HEK293 (cell line): ENCODE measurements at regions not wholly inside any gene's neighbourhood (a gene's known extent, or its start where the extent isn't known, plus 50 kb on each side); places are given as distances from the start of the nearest gene placed in this dataset.

ENCODE experiments used
- CTCF ChIA-PET: fragments of 350-600 bp; formaldehyde crosslinking; extraction: SDS; loops from one replicate; lab custom pipeline; 2021; ENCODE audit warnings: antibody characterized with exemption; lab: Yijun Ruan, JAX
- POLR2A ChIA-PET: fragments of 300-600 bp; formaldehyde crosslinking; extraction: SDS; loops from one replicate; lab custom pipeline; 2020; ENCODE audit warnings: antibody characterized with exemption, inconsistent platforms; lab: Yijun Ruan, JAX
- H3K27ac ChIP-seq: fragments of 200-500 bp; sonication (Bioruptor generic); 2 replicates; pipeline ENCODE4 v1.5.1; 2014; ENCODE audit warnings: low read depth, low read length, control low read depth, inconsistent platforms; ENCODE audit errors: extremely low read depth
- H3K36me3 ChIP-seq, 2 experiments: fragments of 200-500 bp in 1 of 2; sonication (Bioruptor generic) in 1 of 2; 1 replicate in 1 of 2; 2 replicates in 1 of 2; pipeline ENCODE4 v1.5.1; 2014 to 2017; ENCODE audit warnings: inconsistent platforms in 2 of 2, low read length in 2 of 2; ENCODE audit not compliant: control insufficient read depth in 2 of 2, insufficient read depth in 1 of 2
- H3K4me1 ChIP-seq: fragments of 200-500 bp; sonication (Bioruptor generic); 2 replicates; pipeline ENCODE4 v1.5.1; 2014; ENCODE audit warnings: mild to moderate bottlenecking, low read length, inconsistent platforms; ENCODE audit not compliant: control insufficient read depth, insufficient read depth
- H3K4me3 ChIP-seq: 2 replicates; pipeline ENCODE4 v1.5.1; 2011; ENCODE audit warnings: low read depth, mild to moderate bottlenecking, control low read depth, low read length, moderate library complexity
- H3K9me3 ChIP-seq: fragments of 200-500 bp; sonication (Bioruptor generic); 2 replicates; pipeline ENCODE4 v1.5.1; 2014; ENCODE audit warnings: low read depth, low read length, inconsistent platforms; ENCODE audit not compliant: control insufficient read depth, insufficient read depth
- EGR2 ChIP-seq: fragments of 450-650 bp; formaldehyde crosslinking; IDR thresholded peaks from 2 replicates; pipeline ENCODE4 v1.5.1; 2016; ENCODE audit warnings: low read depth, missing biosample characterization, missing genetic modification characterization
- ELK4 ChIP-seq: IDR thresholded peaks from 2 replicates; pipeline ENCODE4 v1.6.1; 2011; ENCODE audit warnings: mild to moderate bottlenecking, low read depth, low read length, borderline replicate concordance
- FEZF1 ChIP-seq: fragments of 450-650 bp; formaldehyde crosslinking; IDR thresholded peaks from 2 replicates; pipeline ENCODE4 v1.5.1; 2016; ENCODE audit warnings: missing biosample characterization, missing genetic modification characterization
- MYNN ChIP-seq: fragments of 450-650 bp; formaldehyde crosslinking; IDR thresholded peaks from 2 replicates; pipeline ENCODE4 v1.5.1; 2016; ENCODE audit warnings: missing biosample characterization, missing genetic modification characterization, borderline replicate concordance
- PATZ1 ChIP-seq: fragments of 450-650 bp; formaldehyde crosslinking; IDR thresholded peaks from 2 replicates; pipeline ENCODE4 v1.5.1; 2016; ENCODE audit warnings: missing biosample characterization, missing genetic modification characterization
- SCRT2 ChIP-seq: fragments of 450-650 bp; formaldehyde crosslinking; IDR thresholded peaks from 2 replicates; pipeline ENCODE4 v1.5.1; 2016; ENCODE audit warnings: missing biosample characterization, missing genetic modification characterization
- TRIM28 ChIP-seq: IDR thresholded peaks from 2 replicates; pipeline ENCODE4 v1.6.1; 2011; ENCODE audit warnings: low read length, control low read depth, borderline replicate concordance
- ZBTB10 ChIP-seq: fragments of 450-650 bp; formaldehyde crosslinking; IDR thresholded peaks from 2 replicates; pipeline ENCODE4 v1.5.1; 2016; ENCODE audit warnings: missing biosample characterization, missing genetic modification characterization
- ZBTB6 ChIP-seq: fragments of 450-650 bp; formaldehyde crosslinking; IDR thresholded peaks from 2 replicates; pipeline ENCODE4 v1.5.1; 2017; ENCODE audit warnings: missing biosample characterization, missing genetic modification characterization
- ZIC2 ChIP-seq: fragments of 450-650 bp; formaldehyde crosslinking; IDR thresholded peaks from 2 replicates; pipeline ENCODE4 v1.5.1; 2016; ENCODE audit warnings: missing biosample characterization, missing genetic modification characterization
- ZNF211 ChIP-seq: fragments of 450-650 bp; formaldehyde crosslinking; IDR thresholded peaks from 2 replicates; pipeline ENCODE4 v1.5.1; 2016; ENCODE audit warnings: low read depth, missing biosample characterization, missing genetic modification characterization
- ZNF692 ChIP-seq: fragments of 450-650 bp; formaldehyde crosslinking; IDR thresholded peaks from 2 replicates; pipeline ENCODE4 v1.5.1; 2016; ENCODE audit warnings: missing biosample characterization, missing genetic modification characterization

- TF ChIP-seq EGR2 (tag by site-specific recombination) = no peak
- TF ChIP-seq FEZF1 (tag by site-specific recombination) = no peak
Observed at GRCh38 chr13:64525687-64526086, 2704.4 kb downstream of the PCDH9 start (continued).

- TF ChIP-seq ZNF692 (tag by site-specific recombination) (no peak), ZBTB10 (tag by site-specific recombination) (no peak), PATZ1 (tag by site-specific recombination) (no peak), SCRT2 (tag by site-specific recombination) (no peak)
- H3K9me3 ChIP-seq = no peaks in the 10 kb centered on the region
- H3K27ac ChIP-seq = no peak overlapping the region
- H3K36me3 ChIP-seq = no peaks in the 10 kb centered on the region
- POLR2A ChIA-PET = no interaction called here
- CTCF ChIA-PET = no interaction called here
- no peak overlapping the region for H3K4me3 ChIP-seq
- no peaks in the 10 kb centered on the region for H3K4me1 ChIP-seq
Observed at GRCh38 chr13:64510747-64511146, 2719.4 kb downstream of the PCDH9 start.

GRCh38 chr13:64506246-64506645, 2723.9 kb downstream of the PCDH9 start:
- Histone ChIP-seq H3K4me1 (no peaks in the 10 kb centered on the region), H3K36me3 (no peaks in the 10 kb centered on the region), H3K9me3 (no peaks in the 10 kb centered on the region), H3K4me3 (no peak overlapping the region), H3K27ac (no peak overlapping the region)
- ChIA-PET CTCF (no interaction called here), POLR2A (no interaction called here)
- peak; percentile 26; the same call in 1 of the 2 replicates for TF ChIP-seq ELK4
- TF ChIP-seq ZBTB6 = no peak

GRCh38 chr13:64505336-64505910, 2724.7 kb downstream of the PCDH9 start:
- Histone ChIP-seq H3K27ac (no peak overlapping the region), H3K4me3 (no peak overlapping the region), H3K9me3 (no peaks in the 10 kb centered on the region), H3K4me1 (no peaks in the 10 kb centered on the region), H3K36me3 (no peaks in the 10 kb centered on the region)
- TF ChIP-seq ZIC2 (tag by site-specific recombination) = no peak
- TF ChIP-seq TRIM28 = no peak
- no peak for TF ChIP-seq MYNN (tag by site-specific recombination)
- no peak for TF ChIP-seq ZNF211
- ChIA-PET CTCF (no interaction called here), POLR2A (no interaction called here)
